K562 (cell line): ENCODE measurements at regions not wholly inside any gene's neighbourhood (a gene's known extent, or its start where the extent isn't known, plus 50 kb on each side); places are given as distances from the start of the nearest gene placed in this dataset.

Source experiments
- ATAC-seq: fragments of 200-7000 bp; cut with Tn5 transposase; 3 replicates; pipeline ENCODE4 v1.9.1; 2020; ENCODE audit warnings: moderate library complexity
- BruUV-seq: library from RNA; stranded (reverse); fragments of 400-500 nt; replicated peaks from 2 replicates; lab custom pipeline; 2021; lab: Mats Ljungman, UMichigan
- CTCF ChIA-PET: fragments of 300-600 bp; formaldehyde crosslinking; extraction: SDS; loops from one replicate; lab custom pipeline; 2021; ENCODE audit warnings: low intra/inter-chr PET ratio; lab: Yijun Ruan, JAX
- POLR2A ChIA-PET: fragments of 300-600, 350-650 bp; sonication (Branson Sonifier 250); formaldehyde crosslinking; extraction: SDS; loops from one replicate; lab custom pipeline; 2021; ENCODE audit warnings: antibody characterized with exemption, inconsistent platforms; lab: Yijun Ruan, JAX
- DNase-seq, 4 experiments: peaks; one replicate each; pipeline versions ENCODE4 v3.0.0 to v3.0.0-alpha.2; 2011 to 2018; ENCODE audit warnings: low spot score in 3 of 4, mixed read lengths in 3 of 4; ENCODE audit errors: extremely low read depth in 1 of 4
- FAIRE-seq: peaks from 2 replicates; lab custom pipeline; 2011; peaks lifted over from hg19 to GRCh38; lab: Jason Lieb, UNC
- H2AFZ ChIP-seq: 2 replicates; pipeline ENCODE4 v1.6.0; 2011; ENCODE audit warnings: low read depth, low read length, control low read depth, inconsistent platforms
- H3K27ac ChIP-seq: fragments of 200-600 bp; 3 replicates; pipeline ENCODE4 v1.8.0; 2011; ENCODE audit warnings: low read depth, mild to moderate bottlenecking, control low read depth, inconsistent platforms, low read length, moderate library complexity, mixed read lengths; ENCODE audit errors: extremely low read depth
- H3K27me3 ChIP-seq, 2 experiments: fragments of 300-600 bp in 1 of 2; 2 replicates in 1 of 2; 3 replicates in 1 of 2; pipeline versions ENCODE4 v1.6.0 to v1.8.0; 2011; ENCODE audit warnings: inconsistent platforms in 2 of 2, low read length in 2 of 2, mild to moderate bottlenecking in 1 of 2, mixed read lengths in 1 of 2, moderate library complexity in 1 of 2; ENCODE audit not compliant: control insufficient read depth in 2 of 2, insufficient read depth in 2 of 2
- H3K36me3 ChIP-seq: fragments of 300-600 bp; 3 replicates; pipeline ENCODE4 v1.8.0; 2011; ENCODE audit warnings: mild to moderate bottlenecking, low read length, inconsistent platforms; ENCODE audit not compliant: control insufficient read depth, insufficient read depth
- H3K4me1 ChIP-seq, 2 experiments: fragments of 200-600 bp in 1 of 2; replicated peaks in 1 of 2; 2 replicates in 1 of 2; 3 replicates in 1 of 2; pipeline versions ENCODE4 v1.5.1 to v1.8.0; 2011; ENCODE audit warnings: inconsistent platforms in 2 of 2, low read length in 2 of 2, mild to moderate bottlenecking in 1 of 2, mixed read lengths in 1 of 2, moderate library complexity in 1 of 2; ENCODE audit not compliant: control insufficient read depth in 2 of 2, insufficient read depth in 2 of 2
- H3K4me2 ChIP-seq: 2 replicates; pipeline ENCODE4 v1.6.1; 2011; ENCODE audit warnings: low read length, control low read depth, inconsistent platforms, mixed read lengths; ENCODE audit not compliant: insufficient read depth
- H3K4me3 ChIP-seq: fragments of 200-600 bp; sonication (generic), shearing (Covaris generic); 2 replicates; pipeline ENCODE4 v1.5.1; 2016; ENCODE audit warnings: control low read depth, inconsistent platforms
- H3K79me2 ChIP-seq: fragments of 200-600 bp; 3 replicates; pipeline ENCODE4 v1.8.0; 2011; ENCODE audit warnings: low read length, inconsistent platforms; ENCODE audit not compliant: control insufficient read depth, insufficient read depth
- H3K9ac ChIP-seq, 2 experiments: 2 replicates each; pipeline versions ENCODE4 v1.6.0 to v1.6.1; 2011; ENCODE audit warnings: low read depth in 2 of 2, low read length in 2 of 2, control low read depth in 1 of 2, inconsistent platforms in 1 of 2, mild to moderate bottlenecking in 1 of 2, mixed read lengths in 1 of 2; ENCODE audit not compliant: insufficient read depth in 1 of 2
- H3K9me1 ChIP-seq: one replicate; pipeline ENCODE4 v1.6.0; 2011; ENCODE audit warnings: inconsistent platforms, mild to moderate bottlenecking, low read length, moderate library complexity; ENCODE audit not compliant: control insufficient read depth, insufficient read depth
- H3K9me3 ChIP-seq: replicated peaks from 2 replicates; pipeline ENCODE4 v1.5.1; 2011; ENCODE audit warnings: low read depth, low read length, inconsistent platforms; ENCODE audit not compliant: control insufficient read depth, insufficient read depth
- H4K20me1 ChIP-seq: replicated peaks from 2 replicates; pipeline ENCODE4 v1.6.1; 2011; ENCODE audit warnings: low read length, inconsistent platforms, mixed read lengths; ENCODE audit not compliant: control insufficient read depth, insufficient read depth
- ADNP ChIP-seq: fragments of 200-800 bp; sonication (Bioruptor generic); IDR thresholded peaks from 2 replicates; pipeline ENCODE4 v1.6.1; 2016; ENCODE audit warnings: missing genetic modification characterization, missing compliant biosample characterization
- ARID3B ChIP-seq: fragments of 250-450 bp; sonication (Bioruptor Pico); IDR thresholded peaks from 2 replicates; pipeline ENCODE4 v1.4.0; 2020; ENCODE audit warnings: borderline replicate concordance
- CBFA2T3 ChIP-seq: fragments of 450-650 bp; IDR thresholded peaks from 2 replicates; pipeline ENCODE4 v1.6.1; 2017
- CBX1 ChIP-seq: sonication (generic); IDR thresholded peaks from 2 replicates; pipeline ENCODE4 v1.6.1; 2016; ENCODE audit warnings: antibody characterized with exemption, low read depth, mild to moderate bottlenecking
- DDX20 ChIP-seq: fragments of 450-650 bp; IDR thresholded peaks from 2 replicates; pipeline ENCODE4 v1.6.1; 2016; ENCODE audit warnings: missing genetic modification characterization, low read depth, mild to moderate bottlenecking, missing compliant biosample characterization, moderate library complexity
- EHMT2 ChIP-seq: fragments of 450-650 bp; IDR thresholded peaks from 2 replicates; pipeline ENCODE4 v1.6.1; 2018; ENCODE audit warnings: antibody characterized with exemption
- ELK1 ChIP-seq: sonication (generic); formaldehyde crosslinking; IDR thresholded peaks from 2 replicates; pipeline ENCODE4 v1.8.1; 2022; ENCODE audit warnings: missing genetic modification reagents
- EZH2 ChIP-seq: IDR thresholded peaks from 2 replicates; pipeline ENCODE4 v1.6.1; 2012; ENCODE audit warnings: low read depth, mild to moderate bottlenecking, inconsistent platforms, low read length, borderline replicate concordance
- HDAC6 ChIP-seq: IDR thresholded peaks from 2 replicates; pipeline ENCODE4 v1.6.1; 2012; ENCODE audit warnings: low read depth, mild to moderate bottlenecking, control low read depth, inconsistent platforms, low read length, moderate library complexity
- ID3 ChIP-seq, 2 experiments: fragments of 250-450 bp in 1 of 2; fragments of 450-650 bp in 1 of 2; sonication (Bioruptor Pico) in 1 of 2; IDR thresholded peaks; 2 replicates each; pipeline versions ENCODE4 v1.6.1 to v1.8.0; 2016 to 2021; ENCODE audit warnings: mild to moderate bottlenecking in 2 of 2, moderate library complexity in 2 of 2, missing compliant biosample characterization in 1 of 2, missing genetic modification characterization in 1 of 2
- MECOM ChIP-seq: fragments of 250-450 bp; sonication (Bioruptor Pico); IDR thresholded peaks from 2 replicates; pipeline ENCODE4 v1.8.0; 2022; ENCODE audit warnings: inconsistent platforms
- SMAD3 ChIP-seq: fragments of 450-650 bp; formaldehyde crosslinking; conservative IDR thresholded peaks from 2 replicates; pipeline ENCODE4 v1.4.0; 2020; ENCODE audit warnings: mild to moderate bottlenecking
- TCF15 ChIP-seq: fragments of 250-450 bp; sonication (Bioruptor Pico); IDR thresholded peaks from 2 replicates; pipeline ENCODE4 v1.8.0; 2022; ENCODE audit warnings: moderate library complexity, mild to moderate bottlenecking, inconsistent platforms
- TRIM28 ChIP-seq: fragments of 450-650 bp; IDR thresholded peaks from 2 replicates; pipeline ENCODE4 v1.6.1; 2017
- TSC22D4 ChIP-seq: fragments of 450-650 bp; IDR thresholded peaks from 2 replicates; pipeline ENCODE4 v1.6.1; 2016; ENCODE audit warnings: missing genetic modification characterization, missing biosample characterization, control low read depth
- XRCC5 ChIP-seq: fragments of 200-400 bp; formaldehyde crosslinking; IDR thresholded peaks from 2 replicates; pipeline ENCODE4 v1.6.1; 2017; ENCODE audit warnings: low read depth, mild to moderate bottlenecking, low read length
- ZNF165 ChIP-seq: fragments of 250-450 bp; sonication (Bioruptor Pico); IDR thresholded peaks from 2 replicates; pipeline ENCODE4 v1.4.0; 2020; ENCODE audit warnings: borderline replicate concordance
- ZNF408 ChIP-seq: fragments of 250-450 bp; sonication (Bioruptor Pico); IDR thresholded peaks from 2 replicates; pipeline ENCODE4 v1.4.0; 2020; ENCODE audit warnings: low read depth, mild to moderate bottlenecking, moderate library complexity
- WGBS: fragments of 100-300 bp; shearing (Covaris generic); methylation state at CpG from one replicate; pipeline ENCODE4 v1.1.6; 2016; ENCODE audit warnings: low coverage, mixed read lengths; ENCODE audit not compliant: insufficient coverage; ENCODE audit errors: missing lambda C conversion rate; 5-methylcytosine and 5-hydroxymethylcytosine counted together
- in situ Hi-C: fragments of 300-500 bp; cut with MboI; formaldehyde crosslinking; loops from 4 replicates; pipeline ENCODE4 v1.15.0; 2018; ENCODE audit warnings: inconsistent platforms, mixed read lengths
- intact Hi-C: fragments of 100-400 bp; cut with micrococcal nuclease; formaldehyde crosslinking; loops from 2 replicates; pipeline ENCODE4 v1.14.2; 2022

GRCh38 chr6:3560211-3560610, 103.4 kb upstream of the SLC22A23 start:
- H3K36me3 ChIP-seq, result no peaks in the 10 kb centered on the region
- BruUV-seq, result no TSS peak
- H3K9ac ChIP-seq, result no peak overlapping the region
- ChIA-PET POLR2A (interaction anchor here (0.7 kb wide), 1 partner anchor 18 kb away, joined by 3 read pairs; no protein-coding TSS in a partner anchor), CTCF (no interaction called here)
- peaks cover 9 to 22% of the 10 kb centered on the region in 2 experiments; a peak in 4 of 5 replicates for H3K27me3 ChIP-seq
- no peak overlapping the region for H3K27ac ChIP-seq
- H3K9me3 ChIP-seq, result no peaks in the 10 kb centered on the region
- ATAC-seq (no peak), DNase-seq (no peak), FAIRE-seq (no peak)
- H4K20me1 ChIP-seq, result no peaks in the 10 kb centered on the region
- no peak overlapping the region for H3K4me3 ChIP-seq
- no peaks in the 10 kb centered on the region for H3K4me1 ChIP-seq
- H3K9me1 ChIP-seq, result no peaks in the 10 kb centered on the region
- in situ Hi-C loops, result no loop called here
- TF ChIP-seq TCF15 (CRISPR knock-in tag) (no peak), XRCC5 (no peak), EHMT2 (no peak), TSC22D4 (tag) (no peak), HDAC6 (no peak), CBFA2T3 (no peak), EZH2 (no peak), ADNP (tag) (no peak), DDX20 (tag) (no peak), ZNF408 (CRISPR knock-in tag) (no peak), ELK1 (CRISPR knock-in tag) (no peak), TRIM28 (no peak), MECOM (CRISPR knock-in tag) (no peak), ZNF165 (no peak), SMAD3 (CRISPR knock-in tag) (no peak), CBX1 (no peak), ARID3B (CRISPR knock-in tag) (no peak), ID3 (CRISPR knock-in tag; IDR thresholded peaks at IDR 0.05) (no peak), ID3 (tag; IDR thresholded peaks at IDR 0.05) (no peak)
- intact Hi-C loops, result no loop called here
- no peak overlapping the region for H3K4me2 ChIP-seq
- no peaks in the 10 kb centered on the region for H3K79me2 ChIP-seq
- no peak overlapping the region for H2AFZ ChIP-seq
- WGBS, result 5% methylated on average over 1 of the region's 1 CpG
